ENCODE measurements at regions not wholly inside any gene's neighbourhood (a gene's known extent, or its start where the extent isn't known, plus 50 kb on each side); places are given as distances from the start of the nearest gene placed in this dataset.

DNA sequence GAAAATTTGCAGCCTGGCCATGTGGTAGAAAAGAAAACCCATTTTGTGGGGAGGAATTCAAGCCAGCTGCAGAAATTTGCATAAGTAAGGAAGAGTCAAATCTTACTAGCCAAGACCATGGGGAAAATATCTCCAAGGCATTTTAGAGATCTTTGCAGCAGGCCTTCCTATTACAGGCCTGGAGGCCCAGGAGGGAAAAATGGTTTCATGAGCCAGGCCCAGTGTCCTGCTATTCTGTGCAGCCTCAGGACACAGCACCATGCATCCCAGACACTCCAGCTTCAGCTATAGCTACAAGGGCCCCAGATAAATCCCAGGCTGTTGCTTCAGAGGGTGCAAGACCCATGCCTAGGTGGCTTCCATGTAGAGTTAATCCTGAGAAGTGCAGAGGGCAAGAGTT, 1590.1 kb upstream of the PRR20A start:
- no peaks in the 10 kb centered on the region for H3K4me1 ChIP-seq
- H3K4me3 ChIP-seq = no peak overlapping the region
- no peaks in the 10 kb centered on the region for H3K27me3 ChIP-seq
- TF ChIP-seq, protein P1, sequence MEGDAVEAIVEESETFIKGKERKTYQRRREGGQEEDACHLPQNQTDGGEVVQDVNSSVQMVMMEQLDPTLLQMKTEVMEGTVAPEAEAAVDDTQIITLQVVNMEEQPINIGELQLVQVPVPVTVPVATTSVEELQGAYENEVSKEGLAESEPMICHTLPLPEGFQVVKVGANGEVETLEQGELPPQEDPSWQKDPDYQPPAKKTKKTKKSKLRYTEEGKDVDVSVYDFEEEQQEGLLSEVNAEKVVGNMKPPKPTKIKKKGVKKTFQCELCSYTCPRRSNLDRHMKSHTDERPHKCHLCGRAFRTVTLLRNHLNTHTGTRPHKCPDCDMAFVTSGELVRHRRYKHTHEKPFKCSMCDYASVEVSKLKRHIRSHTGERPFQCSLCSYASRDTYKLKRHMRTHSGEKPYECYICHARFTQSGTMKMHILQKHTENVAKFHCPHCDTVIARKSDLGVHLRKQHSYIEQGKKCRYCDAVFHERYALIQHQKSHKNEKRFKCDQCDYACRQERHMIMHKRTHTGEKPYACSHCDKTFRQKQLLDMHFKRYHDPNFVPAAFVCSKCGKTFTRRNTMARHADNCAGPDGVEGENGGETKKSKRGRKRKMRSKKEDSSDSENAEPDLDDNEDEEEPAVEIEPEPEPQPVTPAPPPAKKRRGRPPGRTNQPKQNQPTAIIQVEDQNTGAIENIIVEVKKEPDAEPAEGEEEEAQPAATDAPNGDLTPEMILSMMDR (IDR thresholded peaks at IDR 0.05) = no peak
- no peak overlapping the region for H3K27ac ChIP-seq
- no peaks in the 10 kb centered on the region for H3K9me3 ChIP-seq
- no peak for DNase-seq (ENCODE audit: low spot score)
- no peaks in the 10 kb centered on the region for H3K36me3 ChIP-seq

DNA sequence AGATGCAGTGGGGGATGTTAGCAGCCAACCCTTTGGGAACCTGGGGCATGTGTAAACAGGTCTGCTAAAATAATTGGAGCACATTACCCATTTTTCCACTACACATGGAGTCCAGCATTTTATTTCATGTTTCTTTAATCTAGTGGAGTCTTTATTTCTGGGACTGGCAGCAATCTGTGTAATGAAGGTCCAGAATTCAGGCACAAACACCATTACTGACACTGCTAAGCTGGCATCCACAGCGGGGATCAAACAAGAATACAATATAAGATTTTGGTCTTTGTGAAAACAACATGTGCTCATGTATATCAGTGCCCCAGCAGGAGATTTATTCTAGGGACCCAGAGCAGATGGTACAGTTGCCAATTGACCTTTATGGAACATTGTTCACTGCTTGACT, 1587.0 kb upstream of the PRR20A start:
- no peak overlapping the region for H3K27ac ChIP-seq
- TF ChIP-seq, protein P1 (IDR thresholded peaks at IDR 0.05) = no peak
- no peaks in the 10 kb centered on the region for H3K4me1 ChIP-seq
- no peaks in the 10 kb centered on the region for H3K9me3 ChIP-seq
- H3K27me3 ChIP-seq = no peaks in the 10 kb centered on the region
- DNase-seq (ENCODE audit: low spot score) = no peak
- H3K4me3 ChIP-seq = no peak overlapping the region
- H3K36me3 ChIP-seq = no peaks in the 10 kb centered on the region

DNA sequence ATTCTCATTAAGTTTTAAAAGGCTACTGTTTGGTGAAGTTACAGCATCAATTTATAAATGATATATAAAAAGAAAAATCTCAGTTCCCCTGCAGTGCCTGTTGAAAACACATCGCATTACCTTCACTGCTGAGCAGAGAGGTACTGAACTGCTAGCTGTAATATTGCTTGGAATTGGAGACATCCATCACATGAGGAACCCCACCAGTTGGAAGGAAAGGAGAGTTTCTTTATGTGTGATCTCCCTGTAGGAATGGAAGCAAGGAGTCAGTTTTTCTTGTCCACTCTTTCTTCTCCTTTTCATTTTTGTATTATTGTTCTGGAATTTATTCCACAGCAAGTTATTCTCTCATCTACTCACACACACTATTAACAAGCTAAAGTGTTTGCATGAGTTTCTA, 1586.0 kb upstream of the PRR20A start:
- Histone ChIP-seq H3K4me1 (no peaks in the 10 kb centered on the region), H3K27ac (no peak overlapping the region), H3K27me3 (no peaks in the 10 kb centered on the region), H3K4me3 (no peak overlapping the region), H3K9me3 (no peaks in the 10 kb centered on the region), H3K36me3 (no peaks in the 10 kb centered on the region)
- DNase-seq (ENCODE audit: low spot score) = no peak
- TF ChIP-seq, protein P1 (IDR thresholded peaks at IDR 0.05) = no peak

DNA sequence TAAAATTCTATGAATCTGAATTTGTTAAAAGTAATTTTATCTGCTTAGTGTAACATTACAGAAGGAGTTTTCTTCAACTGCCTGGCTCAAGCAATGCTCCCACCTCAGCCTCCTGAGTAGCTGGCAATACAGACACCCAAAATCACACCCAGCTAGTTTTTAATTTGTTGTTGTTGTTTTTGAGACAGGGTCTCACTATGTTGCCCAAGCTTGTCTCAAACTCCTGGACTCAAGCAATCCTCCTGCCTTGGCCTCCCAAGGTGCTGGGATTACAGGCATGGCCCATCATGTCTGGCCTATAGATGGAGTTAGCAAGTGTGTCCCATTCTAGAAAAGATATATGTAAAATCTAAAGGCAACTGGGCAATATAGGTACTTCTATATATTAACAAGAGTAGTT, 1580.4 kb upstream of the PRR20A start:
- no peak for DNase-seq (ENCODE audit: low spot score)
- no peaks in the 10 kb centered on the region for H3K9me3 ChIP-seq
- TF ChIP-seq, protein P1 (IDR thresholded peaks at IDR 0.05) = no peak
- no peaks in the 10 kb centered on the region for H3K4me1 ChIP-seq
- no peak overlapping the region for H3K27ac ChIP-seq
- H3K27me3 ChIP-seq = no peaks in the 10 kb centered on the region
- H3K36me3 ChIP-seq = no peaks in the 10 kb centered on the region
- H3K4me3 ChIP-seq = no peak overlapping the region

DNA sequence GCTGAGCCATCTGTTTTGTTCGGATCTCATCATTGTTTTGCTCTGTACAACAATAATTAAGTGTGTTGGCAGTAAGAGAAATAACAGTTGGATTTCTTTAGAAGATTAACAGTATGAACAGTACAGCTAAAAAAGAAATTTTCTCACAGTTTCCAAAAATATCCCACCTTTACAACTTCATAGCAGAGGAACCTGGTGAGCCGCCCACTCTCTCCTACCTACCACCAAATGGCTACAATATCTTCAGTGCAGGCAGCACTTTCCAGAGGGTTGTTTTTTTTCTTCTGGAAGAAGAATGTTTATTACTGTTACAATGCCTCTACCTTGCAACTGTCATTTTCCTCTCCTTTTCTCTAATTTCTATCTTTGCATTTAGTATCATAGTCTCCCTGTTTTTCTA, 1577.5 kb upstream of the PRR20A start:
- no peak overlapping the region for H3K27ac ChIP-seq
- H3K9me3 ChIP-seq = no peaks in the 10 kb centered on the region
- H3K36me3 ChIP-seq = no peaks in the 10 kb centered on the region
- TF ChIP-seq, protein P1 (IDR thresholded peaks at IDR 0.05) = no peak
- H3K4me3 ChIP-seq = no peak overlapping the region
- no peaks in the 10 kb centered on the region for H3K4me1 ChIP-seq
- no peak for DNase-seq (ENCODE audit: low spot score)
- no peaks in the 10 kb centered on the region for H3K27me3 ChIP-seq

DNA sequence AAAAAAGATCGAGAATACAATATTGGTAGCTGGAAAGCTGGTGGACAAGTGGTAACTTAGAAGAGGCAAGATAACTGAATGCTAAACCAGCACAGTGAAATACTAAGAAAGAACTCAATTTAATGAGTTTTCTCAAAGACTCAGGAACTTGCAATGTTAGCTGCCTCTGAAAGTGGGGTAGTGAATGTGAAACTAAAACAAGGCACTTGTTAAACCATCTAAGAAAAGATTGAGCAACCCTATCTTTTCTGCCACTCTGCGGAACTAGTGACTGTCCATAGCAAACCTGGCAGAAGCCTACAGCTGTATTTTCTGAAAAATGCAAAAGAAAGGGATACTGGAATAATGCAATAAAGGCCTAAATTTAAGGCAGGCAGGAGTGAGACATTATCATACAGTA, 1574.4 kb upstream of the PRR20A start:
- no peak overlapping the region for H3K27ac ChIP-seq
- no peaks in the 10 kb centered on the region for H3K27me3 ChIP-seq
- no peak for DNase-seq (ENCODE audit: low spot score)
- H3K36me3 ChIP-seq = no peaks in the 10 kb centered on the region
- H3K9me3 ChIP-seq = no peaks in the 10 kb centered on the region
- H3K4me3 ChIP-seq = no peak overlapping the region
- TF ChIP-seq, protein P1 (IDR thresholded peaks at IDR 0.05) = no peak
- H3K4me1 ChIP-seq = no peaks in the 10 kb centered on the region

Measured in right atrium auricular region (tissue), 2 donors.